ENCODE measurements at regions not wholly inside any gene's neighbourhood (a gene's known extent, or its start where the extent isn't known, plus 50 kb on each side); places are given as distances from the start of the nearest gene placed in this dataset.

DNA sequence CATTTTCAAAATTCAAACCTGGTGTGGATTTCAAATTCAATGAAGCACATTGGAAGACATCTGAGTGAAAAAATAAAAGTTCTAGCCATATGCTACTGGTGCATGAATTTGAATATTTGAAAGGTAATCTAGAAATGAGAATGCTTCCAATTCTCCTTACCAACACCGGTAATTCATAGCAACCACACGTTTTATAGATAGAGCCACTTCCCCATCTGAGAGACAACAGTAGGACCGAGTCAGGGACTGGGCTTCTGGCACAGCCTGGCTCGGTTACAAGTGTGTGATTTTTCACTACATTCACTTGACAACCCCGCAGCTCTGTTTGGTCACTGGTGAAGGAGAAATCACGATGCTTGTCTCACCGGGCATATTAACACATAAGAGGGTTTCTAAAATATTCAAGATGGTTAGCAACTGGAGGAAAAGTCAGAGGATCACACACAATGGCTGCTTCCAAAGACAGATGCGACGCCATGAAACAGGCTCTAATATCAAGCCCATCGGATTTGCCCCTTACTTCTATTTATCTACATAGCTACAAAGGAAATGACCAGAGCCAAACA is 86.5 kb upstream of the FOXN3 start (continued):
- TF ChIP-seq, protein P1, sequence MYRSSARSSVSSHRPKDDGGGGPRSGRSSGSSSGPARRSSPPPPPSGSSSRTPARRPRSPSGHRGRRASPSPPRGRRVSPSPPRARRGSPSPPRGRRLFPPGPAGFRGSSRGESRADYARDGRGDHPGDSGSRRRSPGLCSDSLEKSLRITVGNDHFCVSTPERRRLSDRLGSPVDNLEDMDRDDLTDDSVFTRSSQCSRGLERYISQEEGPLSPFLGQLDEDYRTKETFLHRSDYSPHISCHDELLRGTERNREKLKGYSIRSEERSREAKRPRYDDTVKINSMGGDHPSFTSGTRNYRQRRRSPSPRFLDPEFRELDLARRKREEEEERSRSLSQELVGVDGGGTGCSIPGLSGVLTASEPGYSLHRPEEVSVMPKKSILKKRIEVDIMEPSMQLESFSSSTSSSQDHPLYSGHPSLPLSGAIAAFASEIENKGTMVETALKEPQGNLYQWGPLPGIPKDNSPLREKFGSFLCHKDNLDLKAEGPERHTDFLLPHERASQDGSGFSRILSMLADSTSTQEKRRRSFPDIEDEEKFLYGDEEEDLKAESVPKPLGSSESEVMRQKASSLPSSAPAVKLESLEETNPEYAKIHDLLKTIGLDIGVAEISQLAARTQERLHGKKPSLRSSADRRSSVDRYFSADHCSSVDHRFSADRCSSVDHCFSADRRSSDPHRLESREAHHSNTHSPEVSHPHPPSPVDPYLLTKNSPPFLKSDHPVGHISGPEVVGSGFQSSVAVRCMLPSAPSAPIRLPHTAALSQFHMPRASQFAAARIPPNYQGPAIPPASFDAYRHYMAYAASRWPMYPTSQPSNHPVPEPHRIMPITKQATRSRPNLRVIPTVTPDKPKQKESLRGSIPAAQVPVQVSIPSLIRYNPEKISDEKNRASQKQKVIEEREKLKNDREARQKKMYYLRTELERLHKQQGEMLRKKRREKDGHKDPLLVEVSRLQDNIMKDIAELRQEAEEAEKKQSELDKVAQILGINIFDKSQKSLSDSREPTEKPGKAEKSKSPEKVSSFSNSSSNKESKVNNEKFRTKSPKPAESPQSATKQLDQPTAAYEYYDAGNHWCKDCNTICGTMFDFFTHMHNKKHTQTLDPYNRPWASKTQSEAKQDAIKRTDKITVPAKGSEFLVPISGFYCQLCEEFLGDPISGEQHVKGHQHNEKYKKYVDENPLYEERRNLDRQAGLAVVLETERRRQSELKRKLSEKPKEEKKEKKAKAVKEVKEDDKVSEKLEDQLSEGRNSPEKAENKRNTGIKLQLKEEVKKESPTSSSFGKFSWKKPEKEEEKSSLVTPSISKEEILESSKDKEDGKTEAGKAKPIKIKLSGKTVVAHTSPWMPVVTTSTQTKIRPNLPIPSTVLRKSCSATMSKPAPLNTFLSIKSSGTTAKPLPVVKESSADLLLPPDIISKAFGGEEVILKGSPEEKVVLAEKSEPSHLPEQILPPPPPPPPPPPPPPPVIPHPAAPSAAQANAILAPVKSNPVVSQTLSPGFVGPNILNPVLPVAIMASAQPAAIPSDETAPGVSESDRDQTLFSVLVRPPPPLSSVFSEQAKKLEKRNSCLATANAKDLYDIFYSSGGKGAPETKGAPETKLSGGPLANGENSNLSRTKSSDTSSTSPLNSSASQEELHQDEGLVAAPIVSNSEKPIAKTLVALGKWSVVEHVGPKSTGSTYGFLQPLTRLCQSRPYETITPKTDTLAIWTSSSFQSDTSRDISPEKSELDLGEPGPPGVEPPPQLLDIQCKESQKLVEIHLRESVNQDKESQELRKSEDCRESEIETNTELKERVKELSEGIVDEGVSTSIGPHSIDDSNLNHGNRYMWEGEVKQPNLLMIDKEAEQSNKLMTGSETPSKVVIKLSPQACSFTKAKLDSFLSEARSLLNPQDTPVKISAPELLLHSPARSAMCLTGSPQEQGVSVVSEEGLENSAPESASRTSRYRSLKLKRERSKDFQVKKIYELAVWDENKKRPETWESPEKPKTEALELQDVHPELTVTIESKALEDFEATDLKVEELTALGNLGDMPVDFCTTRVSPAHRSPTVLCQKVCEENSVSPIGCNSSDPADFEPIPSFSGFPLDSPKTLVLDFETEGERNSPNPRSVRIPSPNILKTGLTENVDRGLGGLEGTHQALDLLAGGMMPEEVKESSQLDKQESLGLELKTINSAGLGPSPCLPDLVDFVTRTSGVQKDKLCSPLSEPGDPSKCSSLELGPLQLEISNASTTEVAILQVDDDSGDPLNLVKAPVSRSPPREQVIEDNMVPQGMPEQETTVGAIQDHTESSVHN (IDR thresholded peaks at IDR 0.05; ENCODE audit: borderline replicate concordance in 1 of 2, low read depth in 1 of 2): no peak
- no peak for TF ChIP-seq ZZZ3 (IDR thresholded peaks at IDR 0.05)
